ENCODE measurements at regions not wholly inside any gene's neighbourhood (a gene's known extent, or its start where the extent isn't known, plus 50 kb on each side); places are given as distances from the start of the nearest gene placed in this dataset.
A peak's percentile ranks its signal among the peaks of the same experiment; 100 is the strongest.

DNA sequence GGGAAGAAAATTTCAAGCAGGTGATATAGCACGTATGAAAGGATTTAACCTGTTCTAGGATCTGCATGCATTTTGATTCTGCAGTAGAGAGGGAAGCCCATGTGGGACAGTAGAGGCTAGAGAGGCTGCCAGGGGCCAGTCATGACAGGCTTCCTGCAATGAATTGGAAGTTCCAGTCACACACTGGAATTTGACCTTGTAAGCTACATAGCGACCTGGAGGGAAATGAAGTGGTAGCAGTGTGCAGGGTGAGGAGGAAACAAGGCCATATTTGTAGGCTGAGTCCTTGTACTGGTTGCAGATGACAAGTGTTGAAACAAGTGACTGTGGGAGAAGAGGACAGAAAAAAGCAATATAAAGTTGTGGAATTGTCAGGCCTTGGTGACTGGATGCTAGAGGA is 58.6 kb upstream of the OLIG3 start:
- Histone ChIP-seq H3K36me3 (ENCODE audit: control insufficient read depth in 2 of 4, insufficient read depth in 4 of 4, low read length in 3 of 4) (no peaks in the 10 kb centered on the region), H2BK20ac (ENCODE audit: low read length) (peak overlapping the region; percentile 32; the same call in 1 of the 2 replicates), H3K14ac (ENCODE audit: insufficient read length) (no peak overlapping the region), H3K4me3 (ENCODE audit: extremely low read depth in 1 of 4, insufficient read depth in 2 of 4, low read depth in 3 of 4, low read length in 4 of 4) (no peak overlapping the region), H3K56ac (replicated peaks; ENCODE audit: insufficient read length, low read depth, low read length) (no peak overlapping the region), H3K27ac (ENCODE audit: low read depth, low read length) (no peak overlapping the region), H3K4me2 (ENCODE audit: insufficient read depth in 1 of 2, low read depth in 2 of 2, low read length in 2 of 2) (no peak overlapping the region), H3K23me2 (ENCODE audit: low read depth, low read length) (no peaks in the 10 kb centered on the region), H3K4me1 (replicated peaks in 1 of 4; ENCODE audit: control insufficient read depth in 3 of 4, insufficient read depth in 4 of 4, low read length in 3 of 4) (peaks cover 0 to 8% (median 4%) of the 10 kb centered on the region in 4 experiments; a peak in 2 of 7 replicates), H3K27me3 (replicated peaks in 1 of 4; ENCODE audit: control insufficient read depth in 3 of 4, extremely low read depth in 1 of 4, insufficient read depth in 3 of 4, low read length in 3 of 4) (no peaks in the 10 kb centered on the region), H3K9me3 (ENCODE audit: insufficient read depth in 2 of 2, low read depth in 1 of 2, low read length in 1 of 2) (no peaks in the 10 kb centered on the region), H2BK12ac (ENCODE audit: low read depth, low read length) (no peak overlapping the region), H2BK5ac (ENCODE audit: low read depth, low read length) (no peak overlapping the region), H2AK5ac (ENCODE audit: low read depth, low read length) (no peak overlapping the region), H4K8ac (ENCODE audit: extremely low read depth, insufficient read depth, low read length) (no peak overlapping the region), H3K18ac (ENCODE audit: extremely low read depth, low read length) (no peak overlapping the region; the same call in 1 of the 2 replicates), H2BK120ac (replicated peaks; ENCODE audit: low read depth, low read length) (no peak overlapping the region), H2BK15ac (ENCODE audit: low read length) (peak overlapping the region; percentile 92; the same call in 1 of the 2 replicates), H4K91ac (replicated peaks; ENCODE audit: insufficient read length, low read length) (no peak overlapping the region), H2AFZ (ENCODE audit: low read length) (no peak overlapping the region), H4K20me1 (replicated peaks in 1 of 2; ENCODE audit: control insufficient read depth in 1 of 2, insufficient read depth in 2 of 2, low read length in 2 of 2) (no peaks in the 10 kb centered on the region), H4K5ac (ENCODE audit: insufficient read length, low read depth, low read length) (no peak overlapping the region), H3K79me2 (ENCODE audit: control insufficient read depth in 1 of 2, insufficient read depth in 2 of 2, low read length in 2 of 2) (no peaks in the 10 kb centered on the region), H3K79me1 (ENCODE audit: low read depth, low read length) (no peaks in the 10 kb centered on the region), H3K23ac (ENCODE audit: insufficient read length) (no peak overlapping the region), H3K4ac (replicated peaks; ENCODE audit: insufficient read length, low read depth, low read length) (no peak overlapping the region), H3K9ac (replicated peaks in 1 of 4; ENCODE audit: extremely low read depth in 1 of 4, low read depth in 3 of 4, low read length in 3 of 4) (no peak overlapping the region)
- DNase-seq (ENCODE audit: low read depth in 1 of 2, low spot score in 2 of 2) = no peak
- CTCF ChIA-PET (ENCODE audit: partially characterized antibody) = interaction anchor here (1.2 to 1.7 kb wide), 3 partner anchors 11 to 281 kb away, joined by 3 to 5 read pairs (median 3); no protein-coding TSS in a partner anchor
- 77% methylated on average over 2 of the region's 2 CpGs; no CpG with 5 or more reads in 1 of the 2 experiments for WGBS, 2 experiments (ENCODE audit: extremely low coverage in 1 of 2, insufficient coverage in 1 of 2, insufficient read length in 1 of 2, insufficient replicate concordance in 2 of 2, low coverage in 1 of 2, low lambda C conversion rate in 2 of 2, missing lambda C conversion rate in 1 of 2)
- no peak for FAIRE-seq
- TF ChIP-seq TEAD4 (IDR thresholded peaks at IDR 0.05; ENCODE audit: low read depth, low read length) = no peak
- TF ChIP-seq RFX5 (IDR thresholded peaks at IDR 0.05; ENCODE audit: borderline replicate concordance, low read depth, low read length) = no peak
- no peak for TF ChIP-seq CHD2 (IDR thresholded peaks at IDR 0.05; ENCODE audit: low read length)
- TF ChIP-seq RBBP5 (IDR thresholded peaks at IDR 0.05; ENCODE audit: borderline replicate concordance, low read depth, low read length) = no peak
- TF ChIP-seq PHF8 (conservative IDR thresholded peaks at IDR 0.05; ENCODE audit: low read depth, low read length) = no peak
- no peak for TF ChIP-seq KDM5A (IDR thresholded peaks at IDR 0.05; ENCODE audit: low read length)
- TF ChIP-seq POLR2A (IDR thresholded peaks at IDR 0.05; ENCODE audit: control extremely low read depth in 1 of 2, low read depth in 2 of 2, low read length in 2 of 2) = no peak
- no peak for TF ChIP-seq MAX (IDR thresholded peaks at IDR 0.05)
- no peak for TF ChIP-seq ASH2L (IDR thresholded peaks at IDR 0.05; ENCODE audit: low read length)
- TF ChIP-seq HDAC6 (IDR thresholded peaks at IDR 0.05; ENCODE audit: low read depth, low read length) = no peak
- TF ChIP-seq SP4 (IDR thresholded peaks at IDR 0.05; ENCODE audit: low read length) = no peak
- no peak for TF ChIP-seq MAFK (IDR thresholded peaks at IDR 0.05; ENCODE audit: low read depth, low read length)
- no peak for TF ChIP-seq GABPA (IDR thresholded peaks at IDR 0.05; ENCODE audit: borderline replicate concordance, insufficient read depth, low read length)
- POLR2A ChIA-PET (ENCODE audit: partially characterized antibody) = no interaction called here

All from H1 (cell line).